COLO829 (cell line): ENCODE measurements at regions not wholly inside any gene's neighbourhood (a gene's known extent, or its start where the extent isn't known, plus 50 kb on each side); places are given as distances from the start of the nearest gene placed in this dataset.
"Not testable (repeated sequence)": the region's sequence is repeated elsewhere in the genome, so short reads cannot be mapped to it uniquely, and the experiment has no call there.

Source experiments
- DNase-seq: peaks from one replicate; pipeline ENCODE4 v3.0.0; 2012; ENCODE audit warnings: low spot score

GRCh38 chr1:157319567-157319966 is 181.4 kb upstream of the ETV3 start:
- no peak for DNase-seq

GRCh38 chr1:157317229-157317628 is 179.0 kb upstream of the ETV3 start:
- DNase-seq, result not testable (repeated sequence)

- no peak for DNase-seq
Observed at GRCh38 chr1:157315544-157315943, 177.3 kb upstream of the ETV3 start.

- DNase-seq, result no peak
Observed at GRCh38 chr1:157314408-157314807, 176.2 kb upstream of the ETV3 start.

- DNase-seq, result no peak
Observed at GRCh38 chr1:157313240-157313807, 175.1 kb upstream of the ETV3 start.

GRCh38 chr1:157312082-157312812 is 174.1 kb upstream of the ETV3 start:
- DNase-seq, result no peak

GRCh38 chr1:157311730-157312081 is 173.5 kb upstream of the ETV3 start:
- no peak for DNase-seq

GRCh38 chr1:157310805-157311729 is 172.9 kb upstream of the ETV3 start:
- DNase-seq, result not testable (repeated sequence)

GRCh38 chr1:157310401-157310800 is 172.2 kb upstream of the ETV3 start:
- DNase-seq, result no peak

- DNase-seq, result no peak
Observed at GRCh38 chr1:157307491-157307890, 169.3 kb upstream of the ETV3 start.

GRCh38 chr1:157306896-157307295 is 168.7 kb upstream of the ETV3 start:
- DNase-seq, result no peak

GRCh38 chr1:157304271-157304670 is 166.1 kb upstream of the ETV3 start:
- no peak for DNase-seq

- no peak for DNase-seq
Observed at GRCh38 chr1:157302724-157303123, 164.5 kb upstream of the ETV3 start.

- DNase-seq, result no peak
Observed at GRCh38 chr1:157302199-157302497, 164.0 kb upstream of the ETV3 start.

- DNase-seq, result no peak
Observed at GRCh38 chr1:157301477-157302198, 163.4 kb upstream of the ETV3 start.

GRCh38 chr1:157294387-157295145 is 156.4 kb upstream of the ETV3 start:
- DNase-seq, result not testable (repeated sequence)

GRCh38 chr1:157292809-157293564 is 154.8 kb upstream of the ETV3 start:
- DNase-seq, result no peak

- DNase-seq, result no peak
Observed at GRCh38 chr1:157292302-157292701, 154.1 kb upstream of the ETV3 start.

- no peak for DNase-seq
Observed at GRCh38 chr1:157291083-157291482, 152.9 kb upstream of the ETV3 start.

GRCh38 chr1:157289424-157290105 is 151.4 kb upstream of the ETV3 start:
- DNase-seq, result no peak
